ENCODE measurements at regions not wholly inside any gene's neighbourhood (a gene's known extent, or its start where the extent isn't known, plus 50 kb on each side); places are given as distances from the start of the nearest gene placed in this dataset.

DNA sequence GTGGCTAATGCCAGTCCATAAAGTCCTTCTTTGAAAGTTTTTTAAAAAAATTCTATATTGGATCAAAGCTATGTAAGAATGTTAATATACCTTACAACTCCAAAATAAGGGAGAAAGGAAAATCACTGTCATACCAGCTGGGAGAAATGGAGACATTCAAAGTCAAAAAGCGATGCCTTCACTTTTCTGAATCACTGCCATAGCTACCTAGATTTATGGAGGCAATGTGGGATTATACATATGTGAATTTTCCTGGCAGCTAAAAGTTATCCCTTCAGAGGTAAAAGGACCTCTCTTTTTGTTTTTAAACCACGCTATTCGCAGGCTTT lies 59.6 kb upstream of the PDE3B start:
- POLR2A ChIA-PET: no interaction called here

DNA sequence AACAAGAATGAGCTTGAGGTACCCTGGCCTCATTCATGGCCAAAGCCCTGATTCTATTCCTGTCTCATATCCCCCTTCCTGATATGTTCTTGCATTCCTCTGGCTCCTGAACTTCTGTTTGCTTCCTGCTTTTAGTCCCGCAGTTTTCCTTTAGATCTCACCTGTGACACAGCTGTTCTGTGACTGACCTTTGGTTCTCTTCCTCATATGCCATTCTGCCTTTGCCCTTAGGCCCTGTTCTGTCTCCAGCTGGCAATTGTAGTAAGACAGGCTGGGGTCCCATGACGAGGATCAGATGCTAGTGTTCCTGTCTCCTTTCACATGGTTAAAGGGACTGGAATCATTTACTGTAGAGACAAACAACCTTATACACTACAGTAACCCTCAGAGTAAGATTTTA lies 59.0 kb upstream of the PDE3B start:
- Histone ChIP-seq H3K36me3 (replicated peaks in 1 of 2; ENCODE audit: control insufficient read depth in 1 of 2, insufficient read depth in 2 of 2, low read length in 1 of 2) (no peaks in the 10 kb centered on the region), H3K9ac (no peak overlapping the region), H3K27me3 (ENCODE audit: insufficient read depth) (no peaks in the 10 kb centered on the region), H2AFZ (ENCODE audit: low read depth) (no peak overlapping the region), H3F3A (replicated peaks; ENCODE audit: insufficient read depth) (no peaks in the 10 kb centered on the region), H4K20me1 (ENCODE audit: insufficient read depth) (no peaks in the 10 kb centered on the region), H3K4me3 (ENCODE audit: low read depth in 2 of 2, low read length in 1 of 2) (no peak overlapping the region), H3K27ac (ENCODE audit: low read depth in 2 of 2, low read length in 1 of 2) (peak overlapping the region in 1 of 2 experiments; percentile 90; a peak in 2 of 4 replicates), H3K79me2 (ENCODE audit: insufficient read depth) (no peaks in the 10 kb centered on the region), H3K4me2 (no peak overlapping the region), H3K9me3 (no peaks in the 10 kb centered on the region), H3K9me2 (no peaks in the 10 kb centered on the region), H3K4me1 (ENCODE audit: control insufficient read depth in 1 of 2, insufficient read depth in 2 of 2, low read depth in 1 of 2, low read length in 1 of 2) (peaks cover 0 to 33% of the 10 kb centered on the region in 2 experiments; a peak in 2 of 4 replicates)
- POLR2A ChIA-PET: interaction anchor here (1.1 kb wide), 1 partner anchor 307 kb away, joined by 4 read pairs; the partner anchor contains the start of gene CYP2R1
- CTCF ChIA-PET: interaction anchor here (0.7 to 2.0 kb wide), 3 partner anchors 42 to 324 kb away, joined by 3 to 6 read pairs (median 3); no protein-coding TSS in a partner anchor
- TF ChIP-seq RCOR1 (IDR thresholded peaks at IDR 0.05; ENCODE audit: low read length) (0 out of 2 replicates have a peak, but pooled peaks have one; percentile 11), EP300 (IDR thresholded peaks at IDR 0.05; ENCODE audit: borderline replicate concordance in 1 of 2, low read depth in 1 of 2, low read length in 1 of 2) (peak in 1 of 2 experiments; percentile 41; a peak in 1 of 4 replicates), NRF1 (IDR thresholded peaks at IDR 0.05; ENCODE audit: low read depth, low read length) (no peak)
- DNase-seq: peak; percentile 55
- WGBS (ENCODE audit: low lambda C conversion rate): 35% methylated on average over 2 of the region's 2 CpGs

More for the DNA sequence above, 59.6 kb upstream of the PDE3B start:
- CTCF ChIA-PET: interaction anchor here (0.7 to 2.0 kb wide), 3 partner anchors 42 to 324 kb away, joined by 3 to 6 read pairs (median 3); no protein-coding TSS in a partner anchor
- Histone ChIP-seq H3K36me3 (replicated peaks in 1 of 2; ENCODE audit: control insufficient read depth in 1 of 2, insufficient read depth in 2 of 2, low read length in 1 of 2) (no peaks in the 10 kb centered on the region), H3K4me1 (ENCODE audit: control insufficient read depth in 1 of 2, insufficient read depth in 2 of 2, low read depth in 1 of 2, low read length in 1 of 2) (peaks cover 0 to 36% of the 10 kb centered on the region in 2 experiments; a peak in 2 of 4 replicates), H3K9me3 (no peaks in the 10 kb centered on the region), H3K79me2 (ENCODE audit: insufficient read depth) (no peaks in the 10 kb centered on the region), H3K27me3 (ENCODE audit: insufficient read depth) (no peaks in the 10 kb centered on the region), H3K27ac (ENCODE audit: low read depth in 2 of 2, low read length in 1 of 2) (peak overlapping the region in 1 of 2 experiments; percentile 90; a peak in 2 of 4 replicates), H2AFZ (ENCODE audit: low read depth) (no peak overlapping the region), H3K9me2 (no peaks in the 10 kb centered on the region), H3F3A (replicated peaks; ENCODE audit: insufficient read depth) (no peaks in the 10 kb centered on the region), H3K9ac (no peak overlapping the region), H3K4me3 (ENCODE audit: low read depth in 2 of 2, low read length in 1 of 2) (no peak overlapping the region), H4K20me1 (ENCODE audit: insufficient read depth) (no peaks in the 10 kb centered on the region), H3K4me2 (no peak overlapping the region)
- no peak for TF ChIP-seq SIN3A (IDR thresholded peaks at IDR 0.05; ENCODE audit: borderline replicate concordance, low read depth, low read length)
- no peak for DNase-seq
- WGBS (ENCODE audit: low lambda C conversion rate): 62% methylated on average over 3 of the region's 3 CpGs

DNA sequence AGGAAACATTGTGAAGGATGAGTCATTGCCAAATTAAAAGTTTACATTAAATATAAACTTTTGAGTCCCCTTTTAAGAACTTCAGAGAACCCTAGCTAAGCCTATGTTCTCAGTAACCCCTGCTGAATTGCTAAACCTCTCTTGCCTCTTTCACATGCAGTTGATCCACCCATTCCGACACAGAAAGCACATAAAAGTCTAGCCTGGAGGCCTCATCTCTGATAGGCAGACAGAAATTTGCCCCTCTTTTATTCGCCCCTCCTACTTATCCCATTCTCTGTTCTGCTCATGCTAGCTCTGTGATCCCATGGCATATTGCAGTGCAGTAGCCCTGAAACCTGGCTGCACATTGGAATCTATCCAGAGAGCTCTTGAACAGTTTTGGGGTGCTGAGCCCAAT lies 58.2 kb upstream of the PDE3B start:
- CTCF ChIA-PET: interaction anchor here (2.0 kb wide), 1 partner anchor 323 kb away, joined by 6 read pairs; no protein-coding TSS in a partner anchor
- H3K27ac ChIP-seq (ENCODE audit: low read depth in 2 of 2, low read length in 1 of 2): peak overlapping the region in 1 of 2 experiments; percentile 90; a peak in 2 of 4 replicates
- no peak overlapping the region for H2AFZ ChIP-seq (ENCODE audit: low read depth)
- no peak overlapping the region for H3K9ac ChIP-seq
- POLR2A ChIA-PET: interaction anchor here (1.1 kb wide), 1 partner anchor 306 kb away, joined by 4 read pairs; the partner anchor contains the start of gene CYP2R1
- 50% methylated on average over 2 of the region's 2 CpGs for WGBS (ENCODE audit: low lambda C conversion rate)
- DNase-seq: no peak
- H3K4me2 ChIP-seq: no peak overlapping the region
- peaks cover 0 to 33% of the 10 kb centered on the region in 2 experiments; a peak in 2 of 4 replicates for H3K4me1 ChIP-seq (ENCODE audit: control insufficient read depth in 1 of 2, insufficient read depth in 2 of 2, low read depth in 1 of 2, low read length in 1 of 2)
- H3K27me3 ChIP-seq (ENCODE audit: insufficient read depth): no peaks in the 10 kb centered on the region
- no peaks in the 10 kb centered on the region for H3K79me2 ChIP-seq (ENCODE audit: insufficient read depth)
- no peak for TF ChIP-seq RFX5 (IDR thresholded peaks at IDR 0.05; ENCODE audit: low read length)
- H3F3A ChIP-seq (replicated peaks; ENCODE audit: insufficient read depth): no peaks in the 10 kb centered on the region
- H3K9me3 ChIP-seq: no peaks in the 10 kb centered on the region
- H3K4me3 ChIP-seq (ENCODE audit: low read depth in 2 of 2, low read length in 1 of 2): no peak overlapping the region
- no peaks in the 10 kb centered on the region for H3K9me2 ChIP-seq
- no peaks in the 10 kb centered on the region for H4K20me1 ChIP-seq (ENCODE audit: insufficient read depth)
- H3K36me3 ChIP-seq (replicated peaks in 1 of 2; ENCODE audit: control insufficient read depth in 1 of 2, insufficient read depth in 2 of 2, low read length in 1 of 2): no peaks in the 10 kb centered on the region

DNA sequence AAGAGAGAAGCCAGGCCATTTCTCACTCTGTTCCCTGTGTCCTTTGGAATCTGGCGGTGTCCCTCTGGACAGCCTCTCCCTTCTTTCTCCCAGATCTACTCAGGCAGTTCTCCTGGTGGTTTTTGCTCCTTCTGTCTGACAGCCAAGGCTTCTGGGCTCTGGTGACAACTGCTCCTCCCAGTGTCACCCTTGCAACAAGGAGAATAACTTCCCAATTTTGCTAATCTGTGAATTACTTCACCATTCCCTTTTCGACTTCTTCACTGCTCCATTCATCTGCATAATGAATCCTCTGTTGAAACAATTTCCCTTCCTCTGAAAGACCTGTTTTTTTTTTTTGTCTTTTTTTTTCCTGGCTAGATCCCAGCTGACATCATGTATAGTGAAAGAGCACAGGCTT lies 56.3 kb upstream of the PDE3B start:
- Histone ChIP-seq H3K79me2 (ENCODE audit: insufficient read depth) (no peaks in the 10 kb centered on the region), H3K4me3 (ENCODE audit: low read depth in 2 of 2, low read length in 1 of 2) (no peak overlapping the region), H3K9ac (no peak overlapping the region), H3K9me3 (no peaks in the 10 kb centered on the region), H3K27me3 (ENCODE audit: insufficient read depth) (no peaks in the 10 kb centered on the region), H4K20me1 (ENCODE audit: insufficient read depth) (no peaks in the 10 kb centered on the region), H2AFZ (ENCODE audit: low read depth) (no peak overlapping the region), H3K27ac (ENCODE audit: low read depth in 2 of 2, low read length in 1 of 2) (no peak overlapping the region), H3K4me2 (no peak overlapping the region), H3K36me3 (replicated peaks in 1 of 2; ENCODE audit: control insufficient read depth in 1 of 2, insufficient read depth in 2 of 2, low read length in 1 of 2) (no peaks in the 10 kb centered on the region), H3K9me2 (no peaks in the 10 kb centered on the region), H3F3A (replicated peaks; ENCODE audit: insufficient read depth) (no peaks in the 10 kb centered on the region), H3K4me1 (ENCODE audit: control insufficient read depth in 1 of 2, insufficient read depth in 2 of 2, low read depth in 1 of 2, low read length in 1 of 2) (peaks cover 0 to 33% of the 10 kb centered on the region in 2 experiments; a peak in 2 of 4 replicates)
- no peak for DNase-seq
- ChIA-PET POLR2A (no interaction called here), CTCF (no interaction called here)
- WGBS (ENCODE audit: low lambda C conversion rate): 58% methylated on average over 2 of the region's 2 CpGs
- TF ChIP-seq FOXM1 (IDR thresholded peaks at IDR 0.05; ENCODE audit: low read depth) (no peak), NRF1 (IDR thresholded peaks at IDR 0.05; ENCODE audit: low read depth, low read length) (no peak), TCF12 (IDR thresholded peaks at IDR 0.05) (no peak), GATA2 (CRISPR knock-in tag; IDR thresholded peaks at IDR 0.05) (no peak), CHD2 (IDR thresholded peaks at IDR 0.05; ENCODE audit: low read length, partially characterized antibody) (no peak)
- TF ChIP-seq, protein P1, sequence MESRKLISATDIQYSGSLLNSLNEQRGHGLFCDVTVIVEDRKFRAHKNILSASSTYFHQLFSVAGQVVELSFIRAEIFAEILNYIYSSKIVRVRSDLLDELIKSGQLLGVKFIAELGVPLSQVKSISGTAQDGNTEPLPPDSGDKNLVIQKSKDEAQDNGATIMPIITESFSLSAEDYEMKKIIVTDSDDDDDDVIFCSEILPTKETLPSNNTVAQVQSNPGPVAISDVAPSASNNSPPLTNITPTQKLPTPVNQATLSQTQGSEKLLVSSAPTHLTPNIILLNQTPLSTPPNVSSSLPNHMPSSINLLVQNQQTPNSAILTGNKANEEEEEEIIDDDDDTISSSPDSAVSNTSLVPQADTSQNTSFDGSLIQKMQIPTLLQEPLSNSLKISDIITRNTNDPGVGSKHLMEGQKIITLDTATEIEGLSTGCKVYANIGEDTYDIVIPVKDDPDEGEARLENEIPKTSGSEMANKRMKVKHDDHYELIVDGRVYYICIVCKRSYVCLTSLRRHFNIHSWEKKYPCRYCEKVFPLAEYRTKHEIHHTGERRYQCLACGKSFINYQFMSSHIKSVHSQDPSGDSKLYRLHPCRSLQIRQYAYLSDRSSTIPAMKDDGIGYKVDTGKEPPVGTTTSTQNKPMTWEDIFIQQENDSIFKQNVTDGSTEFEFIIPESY (IDR thresholded peaks at IDR 0.05; ENCODE audit: borderline replicate concordance, low read depth): no peak
- TF ChIP-seq, protein P2, sequence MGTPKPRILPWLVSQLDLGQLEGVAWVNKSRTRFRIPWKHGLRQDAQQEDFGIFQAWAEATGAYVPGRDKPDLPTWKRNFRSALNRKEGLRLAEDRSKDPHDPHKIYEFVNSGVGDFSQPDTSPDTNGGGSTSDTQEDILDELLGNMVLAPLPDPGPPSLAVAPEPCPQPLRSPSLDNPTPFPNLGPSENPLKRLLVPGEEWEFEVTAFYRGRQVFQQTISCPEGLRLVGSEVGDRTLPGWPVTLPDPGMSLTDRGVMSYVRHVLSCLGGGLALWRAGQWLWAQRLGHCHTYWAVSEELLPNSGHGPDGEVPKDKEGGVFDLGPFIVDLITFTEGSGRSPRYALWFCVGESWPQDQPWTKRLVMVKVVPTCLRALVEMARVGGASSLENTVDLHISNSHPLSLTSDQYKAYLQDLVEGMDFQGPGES (IDR thresholded peaks at IDR 0.05; ENCODE audit: low read depth, low read length): no peak
- TF ChIP-seq, protein P3, sequence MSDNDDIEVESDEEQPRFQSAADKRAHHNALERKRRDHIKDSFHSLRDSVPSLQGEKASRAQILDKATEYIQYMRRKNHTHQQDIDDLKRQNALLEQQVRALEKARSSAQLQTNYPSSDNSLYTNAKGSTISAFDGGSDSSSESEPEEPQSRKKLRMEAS (IDR thresholded peaks at IDR 0.05; ENCODE audit: low read depth): no peak

Data from SK-N-SH (cell line).